H9 (cell line): ENCODE measurements at regions not wholly inside any gene's neighbourhood (a gene's known extent, or its start where the extent isn't known, plus 50 kb on each side); places are given as distances from the start of the nearest gene placed in this dataset.

Experiments used
- DNase-seq: peaks from one replicate; pipeline ENCODE4 v3.0.0-alpha.2; 2017
- H2AFZ ChIP-seq: one replicate; pipeline ENCODE4 v1.6.1; 2013; ENCODE audit warnings: mild to moderate bottlenecking, low read length, control low read depth, moderate library complexity
- H2AK5ac ChIP-seq: 2 replicates; pipeline ENCODE4 v1.6.1; 2013; ENCODE audit warnings: low read length, control low read depth, mixed read lengths; ENCODE audit not compliant: insufficient read length
- H2BK120ac ChIP-seq: one replicate; pipeline ENCODE4 v1.6.1; 2013; ENCODE audit warnings: low read depth, mild to moderate bottlenecking, low read length, control low read depth, inconsistent platforms; ENCODE audit not compliant: poor library complexity, severe bottlenecking
- H2BK12ac ChIP-seq: 2 replicates; pipeline ENCODE4 v1.6.1; 2013; ENCODE audit warnings: low read length, control low read depth, mixed read lengths, low read depth; ENCODE audit not compliant: insufficient read length
- H2BK15ac ChIP-seq: 2 replicates; pipeline ENCODE4 v1.6.1; 2013; ENCODE audit warnings: low read depth, low read length, control low read depth
- H2BK20ac ChIP-seq: one replicate; pipeline ENCODE4 v1.6.1; 2013; ENCODE audit warnings: low read depth, mild to moderate bottlenecking, low read length, control low read depth, inconsistent platforms; ENCODE audit not compliant: poor library complexity, severe bottlenecking
- H2BK5ac ChIP-seq: 2 replicates; pipeline ENCODE4 v1.6.1; 2013; ENCODE audit warnings: low read length, control low read depth, mixed read lengths; ENCODE audit not compliant: insufficient read length
- H3K14ac ChIP-seq: 2 replicates; pipeline ENCODE4 v1.6.1; 2013; ENCODE audit warnings: low read length, control low read depth; ENCODE audit not compliant: insufficient read depth
- H3K18ac ChIP-seq: 2 replicates; pipeline ENCODE4 v1.6.1; 2013; ENCODE audit warnings: low read depth, mild to moderate bottlenecking, mixed read lengths, low read length, control low read depth; ENCODE audit not compliant: insufficient read length
- H3K23ac ChIP-seq: 2 replicates; pipeline ENCODE4 v1.6.1; 2013; ENCODE audit warnings: low read length, control low read depth, mixed read lengths, low read depth; ENCODE audit not compliant: insufficient read length
- H3K23me2 ChIP-seq: 2 replicates; pipeline ENCODE4 v1.6.1; 2013; ENCODE audit warnings: low read depth, mild to moderate bottlenecking, mixed read lengths, low read length, control low read depth; ENCODE audit not compliant: insufficient read length, poor library complexity, severe bottlenecking
- H3K27ac ChIP-seq: 2 replicates; pipeline ENCODE4 v1.5.1; 2013; ENCODE audit warnings: low read length, control low read depth, mixed read lengths, low read depth; ENCODE audit not compliant: insufficient read length
- H3K27me3 ChIP-seq: 2 replicates; pipeline ENCODE4 v1.6.1; 2013; ENCODE audit warnings: low read length, control low read depth, inconsistent platforms; ENCODE audit not compliant: insufficient read depth
- H3K4ac ChIP-seq: 2 replicates; pipeline ENCODE4 v1.6.1; 2013; ENCODE audit warnings: low read depth, mild to moderate bottlenecking, control low read depth, inconsistent platforms, low read length, moderate library complexity
- H3K4me1 ChIP-seq: 2 replicates; pipeline ENCODE4 v1.6.1; 2013; ENCODE audit warnings: low read length, control low read depth, inconsistent platforms; ENCODE audit not compliant: insufficient read depth
- H3K4me2 ChIP-seq: 2 replicates; pipeline ENCODE4 v1.6.1; 2013; ENCODE audit warnings: low read length, control low read depth, mixed read lengths; ENCODE audit not compliant: insufficient read length, insufficient read depth
- H3K56ac ChIP-seq: 2 replicates; pipeline ENCODE4 v1.6.1; 2013; ENCODE audit warnings: low read depth, mild to moderate bottlenecking, mixed read lengths, low read length, control low read depth; ENCODE audit not compliant: insufficient read length
- H3K79me1 ChIP-seq: 2 replicates; pipeline ENCODE4 v1.6.1; 2013; ENCODE audit warnings: low read depth, mild to moderate bottlenecking, moderate library complexity, low read length, control low read depth, inconsistent platforms; ENCODE audit not compliant: insufficient read depth, poor library complexity, severe bottlenecking
- H3K79me2 ChIP-seq: 2 replicates; pipeline ENCODE4 v1.6.1; 2013; ENCODE audit warnings: low read length, control low read depth, inconsistent platforms; ENCODE audit not compliant: insufficient read depth
- H3K9ac ChIP-seq: 2 replicates; pipeline ENCODE4 v1.6.1; 2013; ENCODE audit warnings: low read length, control low read depth, mixed read lengths; ENCODE audit not compliant: insufficient read length; ENCODE audit errors: extremely low read depth
- H3K9me3 ChIP-seq: one replicate; pipeline ENCODE4 v1.6.1; 2013; ENCODE audit warnings: low read depth, low read length, inconsistent platforms; ENCODE audit not compliant: control insufficient read depth
- H3T11ph ChIP-seq: one replicate; pipeline ENCODE4 v1.6.1; 2013; ENCODE audit warnings: mild to moderate bottlenecking, low read length, control low read depth, inconsistent platforms
- H4K20me1 ChIP-seq: one replicate; pipeline ENCODE4 v1.6.1; 2013; ENCODE audit not compliant: control insufficient read depth, insufficient read length, insufficient read depth
- H4K5ac ChIP-seq: 2 replicates; pipeline ENCODE4 v1.6.1; 2013; ENCODE audit warnings: low read depth, mild to moderate bottlenecking, mixed read lengths, low read length, control low read depth; ENCODE audit not compliant: insufficient read length
- H4K8ac ChIP-seq: replicated peaks from 2 replicates; pipeline ENCODE4 v1.6.1; 2013; ENCODE audit warnings: low read length, control low read depth, mixed read lengths, low read depth; ENCODE audit not compliant: insufficient read length
- H4K91ac ChIP-seq: 2 replicates; pipeline ENCODE4 v1.6.1; 2013; ENCODE audit warnings: low read depth, mild to moderate bottlenecking, moderate library complexity, mixed read lengths, low read length, control low read depth; ENCODE audit not compliant: insufficient read length
- H3K27ac Mint-ChIP-seq, 3 experiments: 2 replicates in 2 of 3; 3 replicates in 1 of 3; pipeline ENCODE4 v1.8.0; 2020 to 2021; ENCODE audit warnings: mixed read lengths in 3 of 3, mild to moderate bottlenecking in 1 of 3, moderate library complexity in 1 of 3
- H3K27me3 Mint-ChIP-seq: 2 replicates; pipeline ENCODE4 v1.8.0; 2021; ENCODE audit warnings: low read depth, mild to moderate bottlenecking, moderate library complexity, mixed read lengths
- H3K36me3 Mint-ChIP-seq, 3 experiments: 2 replicates in 2 of 3; 3 replicates in 1 of 3; pipeline ENCODE4 v1.8.0; 2020 to 2021; ENCODE audit warnings: low read depth in 3 of 3, mixed read lengths in 3 of 3; ENCODE audit not compliant: insufficient read depth in 1 of 3
- H3K4me1 Mint-ChIP-seq, 2 experiments: 2 replicates each; pipeline ENCODE4 v1.8.0; 2020; ENCODE audit warnings: mixed read lengths in 2 of 2
- H3K4me3 Mint-ChIP-seq, 2 experiments: 2 replicates in 1 of 2; 3 replicates in 1 of 2; pipeline ENCODE4 v1.8.0; 2020 to 2021; ENCODE audit warnings: mild to moderate bottlenecking in 2 of 2, mixed read lengths in 2 of 2, moderate library complexity in 1 of 2
- H3K9me3 Mint-ChIP-seq, 2 experiments: 2 replicates in 1 of 2; 3 replicates in 1 of 2; pipeline ENCODE4 v1.8.0; 2020; ENCODE audit warnings: mild to moderate bottlenecking in 2 of 2, mixed read lengths in 2 of 2, moderate library complexity in 1 of 2
- CTCF ChIP-seq: fragments of 200-600 bp; sonication (generic); conservative IDR thresholded peaks from 3 replicates; pipeline ENCODE4 v1.8.0; 2021; ENCODE audit warnings: antibody characterized with exemption, mild to moderate bottlenecking
- WGBS: extraction: QIAGEN DNeasy Blood & Tissue Kit; methylation state at CpG from one replicate; pipeline ENCODE4 v1.1.7; 2013; ENCODE audit warnings: missing lambda C conversion rate, low lambda C conversion rate, mixed read lengths; ENCODE audit not compliant: insufficient read length; ENCODE audit errors: extremely low coverage; 5-methylcytosine and 5-hydroxymethylcytosine counted together

- H2BK20ac ChIP-seq: no peak overlapping the region
- H3K79me2 ChIP-seq: no peaks in the 10 kb centered on the region
- H2BK5ac ChIP-seq: no peak overlapping the region
- no peak for TF ChIP-seq CTCF
- H2BK15ac ChIP-seq: no peak overlapping the region
- H4K5ac ChIP-seq: no peak overlapping the region
- H3K79me1 ChIP-seq: no peaks in the 10 kb centered on the region
- H3T11ph ChIP-seq: no peak overlapping the region
- H4K91ac ChIP-seq: no peak overlapping the region
- no peak overlapping the region for H2AFZ ChIP-seq
- no peak overlapping the region for H3K23ac ChIP-seq
- Mint-ChIP-seq H3K4me1 (no peaks in the 10 kb centered on the region), H3K9me3 (no peaks in the 10 kb centered on the region; a peak in 1 of 5 replicates), H3K27ac (no peak overlapping the region), H3K36me3 (no peaks in the 10 kb centered on the region), H3K27me3 (no peaks in the 10 kb centered on the region), H3K4me3 (no peak overlapping the region)
- no peak overlapping the region for H3K18ac ChIP-seq
- H3K4me2 ChIP-seq: no peak overlapping the region
- H2AK5ac ChIP-seq: no peak overlapping the region
- no peak overlapping the region for H3K4ac ChIP-seq
- no peaks in the 10 kb centered on the region for H4K20me1 ChIP-seq
- H2BK120ac ChIP-seq: no peak overlapping the region
- no peaks in the 10 kb centered on the region for H3K9me3 ChIP-seq
- H2BK12ac ChIP-seq: no peak overlapping the region
- no peaks in the 10 kb centered on the region for H3K4me1 ChIP-seq
- H3K27ac ChIP-seq: no peak overlapping the region
- WGBS: no CpG with 5 or more reads among the region's 5 CpGs
- H3K14ac ChIP-seq: no peak overlapping the region
- H3K9ac ChIP-seq: no peak overlapping the region
- no peaks in the 10 kb centered on the region for H3K27me3 ChIP-seq
- H3K56ac ChIP-seq: no peak overlapping the region
- no peaks in the 10 kb centered on the region for H3K23me2 ChIP-seq
- no peak overlapping the region for H4K8ac ChIP-seq
- no peak for DNase-seq
Observed at GRCh38 chr2:129212299-129212958, 767.0 kb upstream of the RAB6C start.
